ENCODE measurements at regions not wholly inside any gene's neighbourhood (a gene's known extent, or its start where the extent isn't known, plus 50 kb on each side); places are given as distances from the start of the nearest gene placed in this dataset.
A peak's percentile ranks its signal among the peaks of the same experiment; 100 is the strongest.

DNA sequence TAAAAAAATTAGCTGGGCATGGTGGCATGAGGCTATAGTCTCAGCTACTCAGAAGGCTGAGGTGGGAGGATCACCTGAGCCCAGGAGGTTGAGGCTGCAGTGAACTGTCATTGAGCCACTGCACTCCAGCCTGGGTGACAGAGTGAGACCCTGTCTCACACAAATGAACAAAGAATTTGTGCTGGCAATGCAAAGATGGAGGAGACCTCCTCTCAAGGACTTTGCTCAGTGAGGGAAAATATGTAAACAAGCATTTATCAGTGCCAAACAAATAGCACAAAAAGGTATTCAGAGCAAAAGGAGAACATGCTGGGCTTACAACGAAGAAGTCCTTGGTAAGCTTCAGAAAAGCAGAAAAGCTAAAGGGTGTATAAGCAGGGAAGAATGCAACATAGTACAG is 113.1 kb upstream of the UMPS start (continued):
- no peak for TF ChIP-seq HMGXB4 (CRISPR knock-in tag; IDR thresholded peaks at IDR 0.05; ENCODE audit: borderline replicate concordance in 1 of 2, low read depth in 1 of 2)
- TF ChIP-seq HMG20A (CRISPR knock-in tag; IDR thresholded peaks at IDR 0.05; ENCODE audit: borderline replicate concordance): peak; percentile 90
- TF ChIP-seq, protein P1, sequence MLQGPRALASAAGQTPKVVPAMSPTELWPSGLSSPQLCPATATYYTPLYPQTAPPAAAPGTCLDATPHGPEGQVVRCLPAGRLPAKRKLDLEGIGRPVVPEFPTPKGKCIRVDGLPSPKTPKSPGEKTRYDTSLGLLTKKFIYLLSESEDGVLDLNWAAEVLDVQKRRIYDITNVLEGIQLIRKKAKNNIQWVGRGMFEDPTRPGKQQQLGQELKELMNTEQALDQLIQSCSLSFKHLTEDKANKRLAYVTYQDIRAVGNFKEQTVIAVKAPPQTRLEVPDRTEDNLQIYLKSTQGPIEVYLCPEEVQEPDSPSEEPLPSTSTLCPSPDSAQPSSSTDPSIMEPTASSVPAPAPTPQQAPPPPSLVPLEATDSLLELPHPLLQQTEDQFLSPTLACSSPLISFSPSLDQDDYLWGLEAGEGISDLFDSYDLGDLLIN (CRISPR knock-in tag; IDR thresholded peaks at IDR 0.05; ENCODE audit: borderline replicate concordance): no peak
- TF ChIP-seq ZNF616 (CRISPR knock-in tag; IDR thresholded peaks at IDR 0.05; ENCODE audit: low read depth): no peak
- no peak for TF ChIP-seq ZNF124 (CRISPR knock-in tag; IDR thresholded peaks at IDR 0.05)
- peak; percentile 89 for TF ChIP-seq RBAK (CRISPR knock-in tag; IDR thresholded peaks at IDR 0.05)
- TF ChIP-seq ZNF460 (CRISPR knock-in tag; IDR thresholded peaks at IDR 0.05; ENCODE audit: borderline replicate concordance): no peak
- TF ChIP-seq ZFX (CRISPR knock-in tag; IDR thresholded peaks at IDR 0.05; ENCODE audit: low read depth): peak; percentile 25; the same call in 1 of the 2 replicates
- TF ChIP-seq, protein P2, sequence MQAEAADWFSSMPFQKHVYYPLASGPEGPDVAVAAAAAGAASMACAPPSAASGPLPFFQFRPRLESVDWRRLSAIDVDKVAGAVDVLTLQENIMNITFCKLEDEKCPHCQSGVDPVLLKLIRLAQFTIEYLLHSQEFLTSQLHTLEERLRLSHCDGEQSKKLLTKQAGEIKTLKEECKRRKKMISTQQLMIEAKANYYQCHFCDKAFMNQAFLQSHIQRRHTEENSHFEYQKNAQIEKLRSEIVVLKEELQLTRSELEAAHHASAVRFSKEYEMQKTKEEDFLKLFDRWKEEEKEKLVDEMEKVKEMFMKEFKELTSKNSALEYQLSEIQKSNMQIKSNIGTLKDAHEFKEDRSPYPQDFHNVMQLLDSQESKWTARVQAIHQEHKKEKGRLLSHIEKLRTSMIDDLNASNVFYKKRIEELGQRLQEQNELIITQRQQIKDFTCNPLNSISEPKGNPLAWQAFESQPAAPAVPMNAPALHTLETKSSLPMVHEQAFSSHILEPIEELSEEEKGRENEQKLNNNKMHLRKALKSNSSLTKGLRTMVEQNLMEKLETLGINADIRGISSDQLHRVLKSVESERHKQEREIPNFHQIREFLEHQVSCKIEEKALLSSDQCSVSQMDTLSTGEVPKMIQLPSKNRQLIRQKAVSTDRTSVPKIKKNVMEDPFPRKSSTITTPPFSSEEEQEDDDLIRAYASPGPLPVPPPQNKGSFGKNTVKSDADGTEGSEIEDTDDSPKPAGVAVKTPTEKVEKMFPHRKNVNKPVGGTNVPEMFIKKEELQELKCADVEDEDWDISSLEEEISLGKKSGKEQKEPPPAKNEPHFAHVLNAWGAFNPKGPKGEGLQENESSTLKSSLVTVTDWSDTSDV (CRISPR knock-in tag; IDR thresholded peaks at IDR 0.05): no peak
- peak; percentile 10; the same call in 1 of the 2 replicates for TF ChIP-seq ARID3A (IDR thresholded peaks at IDR 0.05; ENCODE audit: low read depth, low read length)
- no peak for TF ChIP-seq SRSF4 (IDR thresholded peaks at IDR 0.05; ENCODE audit: low read depth, low read length, poor library complexity, severe bottlenecking)
- TF ChIP-seq, protein P3, sequence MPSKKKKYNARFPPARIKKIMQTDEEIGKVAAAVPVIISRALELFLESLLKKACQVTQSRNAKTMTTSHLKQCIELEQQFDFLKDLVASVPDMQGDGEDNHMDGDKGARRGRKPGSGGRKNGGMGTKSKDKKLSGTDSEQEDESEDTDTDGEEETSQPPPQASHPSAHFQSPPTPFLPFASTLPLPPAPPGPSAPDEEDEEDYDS (CRISPR knock-in tag; IDR thresholded peaks at IDR 0.05): peak; percentile 25; the same call in 1 of the 2 replicates
- TF ChIP-seq RFX1 (IDR thresholded peaks at IDR 0.05): no peak
- peak; percentile 2; the same call in 1 of the 2 replicates for TF ChIP-seq SMC3 (IDR thresholded peaks at IDR 0.05; ENCODE audit: low read length)
- peak; percentile 53; the same call in 1 of the 2 replicates for TF ChIP-seq GATA4 (IDR thresholded peaks at IDR 0.05; ENCODE audit: borderline replicate concordance, low read depth)
- TF ChIP-seq, protein P4, sequence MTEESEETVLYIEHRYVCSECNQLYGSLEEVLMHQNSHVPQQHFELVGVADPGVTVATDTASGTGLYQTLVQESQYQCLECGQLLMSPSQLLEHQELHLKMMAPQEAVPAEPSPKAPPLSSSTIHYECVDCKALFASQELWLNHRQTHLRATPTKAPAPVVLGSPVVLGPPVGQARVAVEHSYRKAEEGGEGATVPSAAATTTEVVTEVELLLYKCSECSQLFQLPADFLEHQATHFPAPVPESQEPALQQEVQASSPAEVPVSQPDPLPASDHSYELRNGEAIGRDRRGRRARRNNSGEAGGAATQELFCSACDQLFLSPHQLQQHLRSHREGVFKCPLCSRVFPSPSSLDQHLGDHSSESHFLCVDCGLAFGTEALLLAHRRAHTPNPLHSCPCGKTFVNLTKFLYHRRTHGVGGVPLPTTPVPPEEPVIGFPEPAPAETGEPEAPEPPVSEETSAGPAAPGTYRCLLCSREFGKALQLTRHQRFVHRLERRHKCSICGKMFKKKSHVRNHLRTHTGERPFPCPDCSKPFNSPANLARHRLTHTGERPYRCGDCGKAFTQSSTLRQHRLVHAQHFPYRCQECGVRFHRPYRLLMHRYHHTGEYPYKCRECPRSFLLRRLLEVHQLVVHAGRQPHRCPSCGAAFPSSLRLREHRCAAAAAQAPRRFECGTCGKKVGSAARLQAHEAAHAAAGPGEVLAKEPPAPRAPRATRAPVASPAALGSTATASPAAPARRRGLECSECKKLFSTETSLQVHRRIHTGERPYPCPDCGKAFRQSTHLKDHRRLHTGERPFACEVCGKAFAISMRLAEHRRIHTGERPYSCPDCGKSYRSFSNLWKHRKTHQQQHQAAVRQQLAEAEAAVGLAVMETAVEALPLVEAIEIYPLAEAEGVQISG (CRISPR knock-in tag; IDR thresholded peaks at IDR 0.05): 0 out of 2 replicates have a peak, but pooled peaks have one; percentile 37
- 0 out of 2 replicates have a peak, but pooled peaks have one; percentile 17 for TF ChIP-seq ZNF263 (CRISPR knock-in tag; IDR thresholded peaks at IDR 0.05)
- TF ChIP-seq PHF21A (CRISPR knock-in tag; IDR thresholded peaks at IDR 0.05): peak; percentile 55

Measured in HepG2 (cell line).